ENCODE measurements at regions not wholly inside any gene's neighbourhood (a gene's known extent, or its start where the extent isn't known, plus 50 kb on each side); places are given as distances from the start of the nearest gene placed in this dataset.

DNA sequence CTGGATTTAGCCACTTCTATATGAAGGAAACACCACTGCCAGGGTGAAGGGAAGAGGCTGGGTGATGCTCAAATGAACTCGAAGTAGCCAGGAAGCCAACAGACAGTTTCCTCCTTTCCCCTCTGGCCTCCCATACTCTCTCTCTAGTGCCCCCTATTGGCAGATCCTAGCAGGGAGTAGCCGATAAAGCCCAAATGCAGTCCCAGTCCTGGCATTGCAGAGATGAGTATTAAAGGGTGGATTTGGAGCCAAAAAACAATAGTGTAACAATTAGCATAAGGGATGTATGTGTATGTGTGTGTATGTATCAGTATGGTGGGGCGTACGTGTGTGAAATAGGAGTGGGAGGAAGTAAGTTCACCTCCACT lies 213.8 kb upstream of the LDB2 start:
- H3K9me3 Mint-ChIP-seq: no peaks in the 10 kb centered on the region
- no peak overlapping the region for H3K27ac Mint-ChIP-seq
- no peak overlapping the region for H3K4me3 Mint-ChIP-seq
- no peaks in the 10 kb centered on the region for H3K4me1 Mint-ChIP-seq
- peaks cover 13% of the 10 kb centered on the region for H3K27me3 Mint-ChIP-seq
- H3K36me3 Mint-ChIP-seq: no peaks in the 10 kb centered on the region

- Mint-ChIP-seq H3K27ac (no peak overlapping the region), H3K4me3 (no peak overlapping the region), H3K4me1 (no peaks in the 10 kb centered on the region), H3K36me3 (no peaks in the 10 kb centered on the region), H3K9me3 (no peaks in the 10 kb centered on the region), H3K27me3 (no peaks in the 10 kb centered on the region)
Observed at GRCh38 chr4:17109126-17109525, 210.7 kb upstream of the LDB2 start.

DNA sequence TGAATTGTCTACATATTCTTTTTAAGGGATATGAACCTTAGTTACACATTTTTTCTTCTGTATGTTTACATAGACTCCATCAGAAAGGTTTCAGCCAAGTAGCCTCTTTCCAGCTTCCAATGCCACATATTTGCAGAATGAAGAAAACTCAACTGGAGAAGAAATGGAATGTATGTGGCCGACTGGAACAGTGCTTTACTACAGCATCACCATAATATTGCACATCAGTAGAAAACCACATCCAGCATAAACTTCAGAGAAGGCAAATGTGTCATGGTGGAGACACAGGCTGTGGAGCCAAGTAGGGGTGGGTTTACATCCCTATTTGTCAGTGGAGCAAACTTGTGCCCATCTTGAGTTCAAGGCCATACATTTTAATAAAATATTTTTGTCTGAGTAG lies 204.8 kb upstream of the LDB2 start:
- H3K27ac Mint-ChIP-seq: no peak overlapping the region

GRCh38 chr4:17098996-17099395 lies 200.6 kb upstream of the LDB2 start:
- H3K4me1 Mint-ChIP-seq: no peaks in the 10 kb centered on the region
- no peak overlapping the region for H3K27ac Mint-ChIP-seq
- peaks cover 4% of the 10 kb centered on the region for H3K27me3 Mint-ChIP-seq
- H3K36me3 Mint-ChIP-seq: no peaks in the 10 kb centered on the region
- H3K4me3 Mint-ChIP-seq: no peak overlapping the region
- H3K9me3 Mint-ChIP-seq: no peaks in the 10 kb centered on the region

More for the DNA sequence above, 204.8 kb upstream of the LDB2 start:
- H3K27me3 Mint-ChIP-seq: peaks cover 2% of the 10 kb centered on the region
- H3K9me3 Mint-ChIP-seq: no peaks in the 10 kb centered on the region
- H3K4me3 Mint-ChIP-seq: no peak overlapping the region
- no peaks in the 10 kb centered on the region for H3K4me1 Mint-ChIP-seq
- no peaks in the 10 kb centered on the region for H3K36me3 Mint-ChIP-seq

- no peak overlapping the region for H3K4me3 Mint-ChIP-seq
- no peak overlapping the region for H3K27ac Mint-ChIP-seq
- H3K9me3 Mint-ChIP-seq: no peaks in the 10 kb centered on the region
- H3K4me1 Mint-ChIP-seq: no peaks in the 10 kb centered on the region
- H3K36me3 Mint-ChIP-seq: no peaks in the 10 kb centered on the region
- H3K27me3 Mint-ChIP-seq: peaks cover 4% of the 10 kb centered on the region
Observed at GRCh38 chr4:17098401-17098800, 200.0 kb upstream of the LDB2 start.

DNA sequence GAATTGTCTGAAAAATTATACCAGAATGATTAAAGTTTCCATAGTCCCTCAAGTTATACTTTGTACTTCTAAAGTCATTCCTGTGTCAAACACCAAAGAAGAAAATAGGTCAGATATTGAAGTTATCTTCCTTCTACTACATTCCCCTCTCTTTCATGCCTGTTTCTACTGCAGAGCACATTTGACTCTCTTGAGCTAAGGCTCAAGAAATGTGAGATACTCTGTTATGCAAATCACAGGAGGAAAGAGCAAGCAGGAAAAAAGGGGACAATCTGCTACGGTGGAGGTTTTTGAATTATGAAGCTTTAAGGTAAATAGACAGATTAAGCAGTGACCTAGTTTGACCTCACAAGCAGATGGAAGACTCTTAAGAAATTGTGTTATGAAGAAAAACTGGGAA lies 198.9 kb upstream of the LDB2 start:
- Mint-ChIP-seq H3K36me3 (no peaks in the 10 kb centered on the region), H3K4me1 (no peaks in the 10 kb centered on the region), H3K27me3 (peaks cover 4% of the 10 kb centered on the region), H3K4me3 (no peak overlapping the region), H3K9me3 (no peaks in the 10 kb centered on the region), H3K27ac (no peak overlapping the region)

- Mint-ChIP-seq H3K36me3 (no peaks in the 10 kb centered on the region), H3K4me1 (no peaks in the 10 kb centered on the region), H3K27me3 (peaks cover 4% of the 10 kb centered on the region), H3K27ac (no peak overlapping the region), H3K4me3 (no peak overlapping the region), H3K9me3 (no peaks in the 10 kb centered on the region)
Observed at GRCh38 chr4:17096692-17097091, 198.2 kb upstream of the LDB2 start.

DNA sequence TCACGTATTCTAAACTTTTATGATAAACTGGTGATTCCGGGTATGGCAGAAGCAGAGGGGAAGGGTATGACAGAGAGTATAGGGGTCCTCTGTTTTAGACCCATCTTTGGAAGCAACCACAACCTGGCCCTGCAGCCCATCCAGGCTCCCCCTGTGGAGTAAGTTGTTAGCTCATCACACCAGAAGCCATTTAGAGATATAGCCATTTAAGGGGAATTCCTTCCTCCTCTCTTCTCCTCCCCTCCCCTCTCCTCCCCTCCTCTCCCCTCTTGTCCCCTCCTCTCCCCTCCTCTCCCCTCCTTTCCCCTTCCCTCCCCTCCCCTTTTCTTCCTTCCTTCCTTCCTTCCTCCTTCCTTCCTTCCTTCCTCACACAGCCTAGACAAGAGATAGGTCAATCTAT lies 197.3 kb upstream of the LDB2 start:
- H3K4me1 Mint-ChIP-seq: no peaks in the 10 kb centered on the region
- H3K27me3 Mint-ChIP-seq: peaks cover 4% of the 10 kb centered on the region
- no peaks in the 10 kb centered on the region for H3K9me3 Mint-ChIP-seq
- no peak overlapping the region for H3K27ac Mint-ChIP-seq
- H3K4me3 Mint-ChIP-seq: no peak overlapping the region
- no peaks in the 10 kb centered on the region for H3K36me3 Mint-ChIP-seq

- no peaks in the 10 kb centered on the region for H3K9me3 Mint-ChIP-seq
- peaks cover 4% of the 10 kb centered on the region for H3K27me3 Mint-ChIP-seq
- H3K36me3 Mint-ChIP-seq: no peaks in the 10 kb centered on the region
- H3K27ac Mint-ChIP-seq: no peak overlapping the region
- H3K4me3 Mint-ChIP-seq: no peak overlapping the region
- H3K4me1 Mint-ChIP-seq: no peaks in the 10 kb centered on the region
Observed at GRCh38 chr4:17094876-17095210, 196.4 kb upstream of the LDB2 start.

- peaks cover 4% of the 10 kb centered on the region for H3K27me3 Mint-ChIP-seq
- no peaks in the 10 kb centered on the region for H3K4me1 Mint-ChIP-seq
- no peaks in the 10 kb centered on the region for H3K9me3 Mint-ChIP-seq
- no peak overlapping the region for H3K27ac Mint-ChIP-seq
- no peaks in the 10 kb centered on the region for H3K36me3 Mint-ChIP-seq
- no peak overlapping the region for H3K4me3 Mint-ChIP-seq
Observed at GRCh38 chr4:17094159-17094875, 195.9 kb upstream of the LDB2 start.

DNA sequence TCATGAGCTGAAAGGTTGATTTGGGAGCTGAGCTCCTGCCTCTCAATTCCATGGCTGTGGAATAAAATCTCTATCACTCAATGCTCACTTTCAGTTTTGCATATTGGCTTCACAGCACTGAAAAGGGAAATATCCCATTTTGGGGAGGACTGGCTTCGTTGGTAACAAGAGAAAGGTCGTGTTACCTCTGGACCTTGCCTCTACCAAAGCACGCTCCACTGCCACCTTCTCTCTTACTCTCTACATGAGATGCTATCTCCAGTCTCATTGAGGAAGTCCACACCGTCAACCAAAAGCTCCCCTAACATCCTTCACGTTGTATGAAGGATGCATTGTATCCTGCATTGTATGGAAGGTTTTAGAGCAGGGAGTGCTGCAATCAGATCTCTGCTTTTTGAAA lies 195.0 kb upstream of the LDB2 start:
- H3K27me3 Mint-ChIP-seq: peaks cover 2% of the 10 kb centered on the region

GRCh38 chr4:17092736-17093437 lies 194.4 kb upstream of the LDB2 start:
- H3K4me1 Mint-ChIP-seq: no peaks in the 10 kb centered on the region
- no peaks in the 10 kb centered on the region for H3K9me3 Mint-ChIP-seq
- H3K27me3 Mint-ChIP-seq: peaks cover 2% of the 10 kb centered on the region
- H3K4me3 Mint-ChIP-seq: no peak overlapping the region
- H3K36me3 Mint-ChIP-seq: no peaks in the 10 kb centered on the region
- no peak overlapping the region for H3K27ac Mint-ChIP-seq

More for the DNA sequence above, 195.0 kb upstream of the LDB2 start:
- H3K9me3 Mint-ChIP-seq: no peaks in the 10 kb centered on the region
- no peak overlapping the region for H3K4me3 Mint-ChIP-seq
- H3K36me3 Mint-ChIP-seq: no peaks in the 10 kb centered on the region
- H3K27ac Mint-ChIP-seq: no peak overlapping the region
- H3K4me1 Mint-ChIP-seq: no peaks in the 10 kb centered on the region

DNA sequence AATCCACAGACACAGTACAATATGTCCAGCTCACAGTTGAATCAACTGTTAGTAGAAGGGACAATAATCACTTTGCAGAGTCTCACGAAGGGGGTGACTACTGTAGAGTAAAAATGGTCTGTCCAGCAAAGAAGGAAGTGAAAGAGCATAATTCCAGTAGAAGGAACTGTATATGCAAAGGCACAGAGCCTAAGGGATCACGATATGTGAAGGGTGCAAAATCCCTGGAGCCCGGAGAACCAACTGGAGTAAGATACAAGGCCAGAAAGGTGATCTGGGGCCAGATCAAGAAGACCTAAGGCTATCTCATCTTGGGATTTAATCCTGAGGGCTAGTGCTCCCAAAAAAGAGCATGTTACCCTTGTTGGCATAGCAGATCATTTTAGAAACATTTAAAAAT lies 192.7 kb upstream of the LDB2 start:
- Mint-ChIP-seq H3K27ac (no peak overlapping the region), H3K9me3 (no peaks in the 10 kb centered on the region), H3K27me3 (no peaks in the 10 kb centered on the region), H3K36me3 (no peaks in the 10 kb centered on the region), H3K4me3 (no peak overlapping the region), H3K4me1 (no peaks in the 10 kb centered on the region)

DNA sequence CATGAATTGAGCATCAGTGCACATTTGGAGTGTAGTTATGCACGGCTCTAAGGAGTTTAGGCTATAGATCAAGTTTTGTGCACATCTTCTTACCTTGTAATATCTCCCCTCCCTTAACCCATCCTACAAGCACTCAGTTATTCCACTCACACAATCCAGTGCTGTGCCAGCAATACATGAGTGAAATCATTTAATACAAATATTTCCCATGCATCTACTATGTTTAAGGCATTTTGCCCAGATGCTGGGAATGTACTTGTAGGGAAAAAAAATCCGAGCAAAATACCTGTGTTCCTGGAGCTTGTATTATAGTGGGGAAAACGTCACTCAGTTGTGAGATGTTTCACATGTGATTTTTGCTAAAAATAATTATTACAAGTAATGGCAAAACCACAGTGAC lies 191.6 kb upstream of the LDB2 start:
- no peak overlapping the region for H3K27ac Mint-ChIP-seq
- H3K36me3 Mint-ChIP-seq: no peaks in the 10 kb centered on the region
- H3K27me3 Mint-ChIP-seq: no peaks in the 10 kb centered on the region
- no peak overlapping the region for H3K4me3 Mint-ChIP-seq
- no peaks in the 10 kb centered on the region for H3K9me3 Mint-ChIP-seq
- no peaks in the 10 kb centered on the region for H3K4me1 Mint-ChIP-seq

GRCh38 chr4:17085416-17085815 lies 187.0 kb upstream of the LDB2 start:
- H3K27me3 Mint-ChIP-seq: peaks cover 3% of the 10 kb centered on the region
- H3K4me3 Mint-ChIP-seq: no peak overlapping the region
- H3K4me1 Mint-ChIP-seq: no peaks in the 10 kb centered on the region
- no peaks in the 10 kb centered on the region for H3K9me3 Mint-ChIP-seq
- H3K27ac Mint-ChIP-seq: no peak overlapping the region
- H3K36me3 Mint-ChIP-seq: no peaks in the 10 kb centered on the region

- Mint-ChIP-seq H3K36me3 (no peaks in the 10 kb centered on the region), H3K27ac (no peak overlapping the region), H3K4me1 (no peaks in the 10 kb centered on the region), H3K4me3 (no peak overlapping the region), H3K9me3 (no peaks in the 10 kb centered on the region), H3K27me3 (peaks cover 3% of the 10 kb centered on the region)
Observed at GRCh38 chr4:17082186-17082585, 183.7 kb upstream of the LDB2 start.

DNA sequence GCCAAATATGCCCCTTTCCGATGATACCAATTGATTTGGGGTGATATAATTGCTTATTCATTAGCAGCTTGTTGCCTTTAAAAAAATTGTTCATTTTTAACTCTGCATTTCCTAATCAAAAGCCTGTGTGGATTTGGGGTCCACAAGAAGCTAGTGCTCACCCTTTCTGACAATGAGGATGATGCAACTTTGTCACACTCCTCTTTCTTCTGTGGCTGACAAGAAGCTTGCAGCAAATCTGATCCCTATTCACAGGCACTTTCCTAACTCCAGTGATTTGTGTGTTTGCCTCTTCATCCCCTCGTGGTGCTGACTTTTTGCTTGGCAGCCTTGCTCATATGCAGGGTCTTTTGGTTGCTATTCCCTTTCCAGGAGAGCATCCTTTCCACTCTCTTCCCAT lies 182.7 kb upstream of the LDB2 start:
- H3K4me1 Mint-ChIP-seq: no peaks in the 10 kb centered on the region
- no peaks in the 10 kb centered on the region for H3K36me3 Mint-ChIP-seq
- peaks cover 3% of the 10 kb centered on the region for H3K27me3 Mint-ChIP-seq
- H3K27ac Mint-ChIP-seq: no peak overlapping the region
- H3K4me3 Mint-ChIP-seq: no peak overlapping the region
- H3K9me3 Mint-ChIP-seq: no peaks in the 10 kb centered on the region

All from activated naive CD4-positive, alpha-beta T cell treated with anti-CD3 and anti-CD28 coated beads, Interleukin-2, amount 50 U/mL, for 24 hours (primary cell).